AG04450 (cell line): ENCODE measurements at regions not wholly inside any gene's neighbourhood (a gene's known extent, or its start where the extent isn't known, plus 50 kb on each side); places are given as distances from the start of the nearest gene placed in this dataset.

Experiments
- CTCF ChIA-PET: fragments of 300-600, 350-600 bp; formaldehyde crosslinking; extraction: SDS; loops from one replicate; lab custom pipeline; 2022; ENCODE audit warnings: antibody characterized with exemption, inconsistent platforms; lab: Charles Lee
- POLR2A ChIA-PET: fragments of 350-600 bp; formaldehyde crosslinking; extraction: SDS; loops from one replicate; lab custom pipeline; 2021; ENCODE audit warnings: antibody characterized with exemption, inconsistent platforms; lab: Yijun Ruan, JAX
- DNase-seq: peaks from one replicate; pipeline ENCODE4 v3.0.0-alpha.2; 2011; ENCODE audit warnings: low read depth, low spot score
- H3K27ac ChIP-seq: one replicate; pipeline ENCODE4 v1.5.1; 2012; ENCODE audit warnings: low read depth, low read length, control low read depth
- H3K27me3 ChIP-seq: one replicate; pipeline ENCODE4 v1.6.0; 2012; ENCODE audit warnings: low read length; ENCODE audit not compliant: control insufficient read depth, insufficient read depth
- H3K4me3 ChIP-seq: 2 replicates; pipeline ENCODE4 v1.5.1; 2011; ENCODE audit warnings: mild to moderate bottlenecking, low read depth, low read length, control low read depth
- H3K9me3 ChIP-seq: 2 replicates; pipeline ENCODE4 v1.5.1; 2012; ENCODE audit warnings: low read length; ENCODE audit not compliant: control insufficient read depth, insufficient read depth
- TF ChIP-seq, protein P1 (sequence below): IDR thresholded peaks from 2 replicates; pipeline ENCODE4 v1.5.1; 2011; ENCODE audit warnings: low read depth, low read length, control low read depth, inconsistent platforms

DNA sequence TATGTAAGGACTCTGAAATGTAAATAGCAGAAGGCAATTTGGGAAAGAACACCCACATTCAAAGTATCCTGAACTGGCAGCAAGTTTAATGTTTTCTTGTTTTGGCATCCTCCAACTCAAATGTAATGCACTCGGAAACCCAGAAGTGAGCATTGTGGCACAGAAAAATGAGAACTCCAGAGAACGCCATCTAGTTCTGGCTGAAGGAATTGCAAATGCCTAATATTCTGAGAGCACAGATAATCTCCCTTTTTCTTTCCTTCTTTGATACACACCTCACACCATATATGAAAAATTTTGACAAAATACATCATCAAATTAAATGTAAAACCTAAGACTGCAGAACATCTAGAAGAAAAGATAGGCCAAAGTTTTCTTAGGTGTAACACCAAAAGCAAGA lies 52.1 kb downstream of the PWWP3B start:
- ChIA-PET CTCF (no interaction called here), POLR2A (no interaction called here)
- H3K27me3 ChIP-seq = no peaks in the 10 kb centered on the region
- H3K9me3 ChIP-seq = no peaks in the 10 kb centered on the region
- H3K27ac ChIP-seq = no peak overlapping the region
- DNase-seq = no peak
- H3K4me3 ChIP-seq = no peak overlapping the region
- TF ChIP-seq, protein P1, sequence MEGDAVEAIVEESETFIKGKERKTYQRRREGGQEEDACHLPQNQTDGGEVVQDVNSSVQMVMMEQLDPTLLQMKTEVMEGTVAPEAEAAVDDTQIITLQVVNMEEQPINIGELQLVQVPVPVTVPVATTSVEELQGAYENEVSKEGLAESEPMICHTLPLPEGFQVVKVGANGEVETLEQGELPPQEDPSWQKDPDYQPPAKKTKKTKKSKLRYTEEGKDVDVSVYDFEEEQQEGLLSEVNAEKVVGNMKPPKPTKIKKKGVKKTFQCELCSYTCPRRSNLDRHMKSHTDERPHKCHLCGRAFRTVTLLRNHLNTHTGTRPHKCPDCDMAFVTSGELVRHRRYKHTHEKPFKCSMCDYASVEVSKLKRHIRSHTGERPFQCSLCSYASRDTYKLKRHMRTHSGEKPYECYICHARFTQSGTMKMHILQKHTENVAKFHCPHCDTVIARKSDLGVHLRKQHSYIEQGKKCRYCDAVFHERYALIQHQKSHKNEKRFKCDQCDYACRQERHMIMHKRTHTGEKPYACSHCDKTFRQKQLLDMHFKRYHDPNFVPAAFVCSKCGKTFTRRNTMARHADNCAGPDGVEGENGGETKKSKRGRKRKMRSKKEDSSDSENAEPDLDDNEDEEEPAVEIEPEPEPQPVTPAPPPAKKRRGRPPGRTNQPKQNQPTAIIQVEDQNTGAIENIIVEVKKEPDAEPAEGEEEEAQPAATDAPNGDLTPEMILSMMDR = no peak

GRCh38 chrX:106243376-106243775 lies 75.3 kb downstream of the PWWP3B start:
- no peak overlapping the region for H3K4me3 ChIP-seq
- H3K9me3 ChIP-seq = no peaks in the 10 kb centered on the region
- H3K27ac ChIP-seq = no peak overlapping the region
- CTCF ChIA-PET = no interaction called here
- POLR2A ChIA-PET = no interaction called here
- no peaks in the 10 kb centered on the region for H3K27me3 ChIP-seq
- DNase-seq = no peak
- TF ChIP-seq, protein P1 = no peak

DNA sequence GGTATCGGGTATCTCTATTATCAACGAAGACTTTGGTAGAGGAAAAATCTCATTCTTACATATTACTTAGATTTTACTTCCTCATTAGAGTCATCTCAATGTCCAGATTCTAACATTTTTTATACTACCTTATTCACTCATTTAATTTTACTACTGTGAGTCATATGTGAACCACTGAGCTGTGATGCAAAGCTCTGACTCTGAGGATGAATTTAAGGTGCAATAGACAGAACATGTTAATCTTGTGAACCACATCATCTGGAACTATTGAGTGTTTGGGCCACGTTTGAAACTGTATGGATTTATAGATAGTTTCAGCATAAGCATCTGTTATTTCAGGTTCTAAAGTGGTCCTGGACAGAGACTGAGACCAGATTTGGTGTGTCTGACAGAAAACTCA lies 78.4 kb downstream of the PWWP3B start:
- Histone ChIP-seq H3K9me3 (no peaks in the 10 kb centered on the region), H3K27ac (no peak overlapping the region), H3K27me3 (no peaks in the 10 kb centered on the region), H3K4me3 (no peak overlapping the region)
- TF ChIP-seq, protein P1 = no peak
- DNase-seq = no peak
- POLR2A ChIA-PET = no interaction called here
- CTCF ChIA-PET = interaction anchor here (0.6 kb wide), 1 partner anchor 199 kb away, joined by 3 read pairs; no protein-coding TSS in a partner anchor

GRCh38 chrX:106247162-106247561 lies 79.1 kb downstream of the PWWP3B start:
- H3K9me3 ChIP-seq = no peaks in the 10 kb centered on the region
- no peak overlapping the region for H3K27ac ChIP-seq
- TF ChIP-seq, protein P1 = no peak
- ChIA-PET CTCF (no interaction called here), POLR2A (no interaction called here)
- H3K27me3 ChIP-seq = no peaks in the 10 kb centered on the region
- H3K4me3 ChIP-seq = no peak overlapping the region
- DNase-seq = no peak

- ChIA-PET CTCF (no interaction called here), POLR2A (no interaction called here)
- no peaks in the 10 kb centered on the region for H3K27me3 ChIP-seq
- H3K27ac ChIP-seq = no peak overlapping the region
- DNase-seq = no peak
- TF ChIP-seq, protein P1 = no peak
- H3K4me3 ChIP-seq = no peak overlapping the region
- no peaks in the 10 kb centered on the region for H3K9me3 ChIP-seq
These were observed 81.7 kb downstream of the PWWP3B start for GRCh38 chrX:106249706-106250379.
